KMS-11 (cell line): ENCODE measurements at regions not wholly inside any gene's neighbourhood (a gene's known extent, or its start where the extent isn't known, plus 50 kb on each side); places are given as distances from the start of the nearest gene placed in this dataset.

Experiments used
- H2AFZ ChIP-seq: fragments of 200-600 bp; sonication (generic); 2 replicates; pipeline ENCODE4 v1.6.1; 2016; ENCODE audit warnings: antibody characterized with exemption, mixed run types, low read depth
- H3K27ac ChIP-seq: fragments of 200-600 bp; sonication (generic); 2 replicates; pipeline ENCODE4 v1.6.1; 2016; ENCODE audit warnings: mild to moderate bottlenecking, mixed run types
- H3K27me3 ChIP-seq: fragments of 200-600 bp; sonication (generic); 2 replicates; pipeline ENCODE4 v1.6.1; 2017; ENCODE audit warnings: mild to moderate bottlenecking, low read depth, mixed run types, moderate library complexity; ENCODE audit not compliant: insufficient read depth
- H3K36me3 ChIP-seq: fragments of 200-600 bp; sonication (generic); 2 replicates; pipeline ENCODE4 v1.6.1; 2017; ENCODE audit warnings: mild to moderate bottlenecking, mixed run types; ENCODE audit not compliant: insufficient read depth
- H3K4me1 ChIP-seq: fragments of 200-600 bp; sonication (generic); 2 replicates; pipeline ENCODE4 v1.6.1; 2016; ENCODE audit warnings: mild to moderate bottlenecking, low read depth, mixed run types; ENCODE audit not compliant: poor library complexity, severe bottlenecking
- H3K4me2 ChIP-seq: fragments of 200-600 bp; sonication (generic); 2 replicates; pipeline ENCODE4 v1.7.0; 2016; ENCODE audit warnings: mild to moderate bottlenecking, mixed run types
- H3K4me3 ChIP-seq: fragments of 200-600 bp; sonication (generic); IDR thresholded peaks from 2 replicates; pipeline ENCODE4 v1.6.1; 2017; ENCODE audit warnings: low read depth, low read length, mixed read lengths; ENCODE audit not compliant: insufficient read depth
- H3K79me2 ChIP-seq: fragments of 200-600 bp; sonication (generic); 2 replicates; pipeline ENCODE4 v1.6.1; 2016; ENCODE audit warnings: low read depth, mixed run types; ENCODE audit not compliant: insufficient read depth
- H3K9ac ChIP-seq: fragments of 200-600 bp; sonication (generic); 2 replicates; pipeline ENCODE4 v1.6.1; 2016; ENCODE audit warnings: mild to moderate bottlenecking, mixed run types
- H4K20me1 ChIP-seq: fragments of 200-600 bp; sonication (generic); 2 replicates; pipeline ENCODE4 v1.6.1; 2016; ENCODE audit warnings: mild to moderate bottlenecking, mixed run types; ENCODE audit not compliant: insufficient read depth
- TF ChIP-seq, protein P1 (sequence below): fragments of 200-600 bp; sonication (generic); conservative IDR thresholded peaks from 2 replicates; pipeline ENCODE4 v1.6.1; 2017; ENCODE audit warnings: low read depth, mild to moderate bottlenecking, antibody characterized with exemption, low read length, moderate library complexity, mixed read lengths

GRCh38 chr2:9758741-9759140 lies 84.5 kb upstream of the TAF1B start:
- peaks cover 57% of the 10 kb centered on the region for H3K4me1 ChIP-seq
- no peak overlapping the region for H3K9ac ChIP-seq
- H3K27me3 ChIP-seq, result no peaks in the 10 kb centered on the region
- H3K4me3 ChIP-seq, result no peak overlapping the region
- no peaks in the 10 kb centered on the region for H3K36me3 ChIP-seq
- no peaks in the 10 kb centered on the region for H3K79me2 ChIP-seq
- no peaks in the 10 kb centered on the region for H4K20me1 ChIP-seq
- H3K4me2 ChIP-seq, result peak overlapping the region; percentile 7; the same call in 1 of the 2 replicates
- TF ChIP-seq, protein P1, sequence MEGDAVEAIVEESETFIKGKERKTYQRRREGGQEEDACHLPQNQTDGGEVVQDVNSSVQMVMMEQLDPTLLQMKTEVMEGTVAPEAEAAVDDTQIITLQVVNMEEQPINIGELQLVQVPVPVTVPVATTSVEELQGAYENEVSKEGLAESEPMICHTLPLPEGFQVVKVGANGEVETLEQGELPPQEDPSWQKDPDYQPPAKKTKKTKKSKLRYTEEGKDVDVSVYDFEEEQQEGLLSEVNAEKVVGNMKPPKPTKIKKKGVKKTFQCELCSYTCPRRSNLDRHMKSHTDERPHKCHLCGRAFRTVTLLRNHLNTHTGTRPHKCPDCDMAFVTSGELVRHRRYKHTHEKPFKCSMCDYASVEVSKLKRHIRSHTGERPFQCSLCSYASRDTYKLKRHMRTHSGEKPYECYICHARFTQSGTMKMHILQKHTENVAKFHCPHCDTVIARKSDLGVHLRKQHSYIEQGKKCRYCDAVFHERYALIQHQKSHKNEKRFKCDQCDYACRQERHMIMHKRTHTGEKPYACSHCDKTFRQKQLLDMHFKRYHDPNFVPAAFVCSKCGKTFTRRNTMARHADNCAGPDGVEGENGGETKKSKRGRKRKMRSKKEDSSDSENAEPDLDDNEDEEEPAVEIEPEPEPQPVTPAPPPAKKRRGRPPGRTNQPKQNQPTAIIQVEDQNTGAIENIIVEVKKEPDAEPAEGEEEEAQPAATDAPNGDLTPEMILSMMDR, result no peak
- H3K27ac ChIP-seq, result no peak overlapping the region
- no peak overlapping the region for H2AFZ ChIP-seq

GRCh38 chr2:9760069-9760901 lies 83.0 kb upstream of the TAF1B start:
- no peaks in the 10 kb centered on the region for H4K20me1 ChIP-seq
- peak overlapping the region; percentile 66 for H3K27ac ChIP-seq
- peak overlapping the region; percentile 29; the same call in 1 of the 2 replicates for H2AFZ ChIP-seq
- H3K4me3 ChIP-seq, result no peak overlapping the region
- peaks cover 73% of the 10 kb centered on the region for H3K4me1 ChIP-seq
- no peaks in the 10 kb centered on the region for H3K36me3 ChIP-seq
- H3K27me3 ChIP-seq, result no peaks in the 10 kb centered on the region
- no peaks in the 10 kb centered on the region for H3K79me2 ChIP-seq
- TF ChIP-seq, protein P1, result no peak
- peak overlapping the region; percentile 90 for H3K4me2 ChIP-seq
- peak overlapping the region; percentile 21; the same call in 1 of the 2 replicates for H3K9ac ChIP-seq

GRCh38 chr2:9760902-9761228 lies 82.4 kb upstream of the TAF1B start:
- Histone ChIP-seq H2AFZ (peak overlapping the region; percentile 29; the same call in 1 of the 2 replicates), H4K20me1 (no peaks in the 10 kb centered on the region), H3K79me2 (no peaks in the 10 kb centered on the region), H3K4me2 (peak overlapping the region; percentile 90), H3K27me3 (no peaks in the 10 kb centered on the region), H3K9ac (peak overlapping the region; percentile 21; the same call in 1 of the 2 replicates), H3K27ac (peak overlapping the region; percentile 66), H3K4me1 (peaks cover 77% of the 10 kb centered on the region), H3K4me3 (no peak overlapping the region), H3K36me3 (no peaks in the 10 kb centered on the region)
- TF ChIP-seq, protein P1, result no peak

- Histone ChIP-seq H3K4me2 (peak overlapping the region; percentile 90; the same call in 1 of the 2 replicates), H2AFZ (no peak overlapping the region), H3K27me3 (no peaks in the 10 kb centered on the region), H3K4me1 (peaks cover 78% of the 10 kb centered on the region), H3K79me2 (no peaks in the 10 kb centered on the region), H3K9ac (peak overlapping the region; percentile 14; the same call in 1 of the 2 replicates), H3K27ac (peak overlapping the region; percentile 66), H3K36me3 (no peaks in the 10 kb centered on the region), H3K4me3 (no peak overlapping the region), H4K20me1 (no peaks in the 10 kb centered on the region)
- TF ChIP-seq, protein P1, result no peak
Observed at GRCh38 chr2:9761577-9761976, 81.7 kb upstream of the TAF1B start.
